K562 (cell line): ENCODE measurements at regions not wholly inside any gene's neighbourhood (a gene's known extent, or its start where the extent isn't known, plus 50 kb on each side); places are given as distances from the start of the nearest gene placed in this dataset.

Source experiments
- ATAC-seq: fragments of 200-7000 bp; cut with Tn5 transposase; 3 replicates; pipeline ENCODE4 v1.9.1; 2020; ENCODE audit warnings: moderate library complexity
- BruUV-seq: library from RNA; stranded (reverse); fragments of 400-500 nt; replicated peaks from 2 replicates; lab custom pipeline; 2021; lab: Mats Ljungman, UMichigan
- CTCF ChIA-PET: fragments of 300-600 bp; formaldehyde crosslinking; extraction: SDS; loops from one replicate; lab custom pipeline; 2021; ENCODE audit warnings: low intra/inter-chr PET ratio; lab: Yijun Ruan, JAX
- POLR2A ChIA-PET: fragments of 300-600, 350-650 bp; sonication (Branson Sonifier 250); formaldehyde crosslinking; extraction: SDS; loops from one replicate; lab custom pipeline; 2021; ENCODE audit warnings: antibody characterized with exemption, inconsistent platforms; lab: Yijun Ruan, JAX
- DNase-seq, 4 experiments: peaks; one replicate each; pipeline versions ENCODE4 v3.0.0 to v3.0.0-alpha.2; 2011 to 2018; ENCODE audit warnings: low spot score in 3 of 4, mixed read lengths in 3 of 4; ENCODE audit errors: extremely low read depth in 1 of 4
- FAIRE-seq: peaks from 2 replicates; lab custom pipeline; 2011; peaks lifted over from hg19 to GRCh38; lab: Jason Lieb, UNC
- H2AFZ ChIP-seq: 2 replicates; pipeline ENCODE4 v1.6.0; 2011; ENCODE audit warnings: low read depth, low read length, control low read depth, inconsistent platforms
- H3K27ac ChIP-seq: fragments of 200-600 bp; 3 replicates; pipeline ENCODE4 v1.8.0; 2011; ENCODE audit warnings: low read depth, mild to moderate bottlenecking, control low read depth, inconsistent platforms, low read length, moderate library complexity, mixed read lengths; ENCODE audit errors: extremely low read depth
- H3K27me3 ChIP-seq, 2 experiments: fragments of 300-600 bp in 1 of 2; 2 replicates in 1 of 2; 3 replicates in 1 of 2; pipeline versions ENCODE4 v1.6.0 to v1.8.0; 2011; ENCODE audit warnings: inconsistent platforms in 2 of 2, low read length in 2 of 2, mild to moderate bottlenecking in 1 of 2, mixed read lengths in 1 of 2, moderate library complexity in 1 of 2; ENCODE audit not compliant: control insufficient read depth in 2 of 2, insufficient read depth in 2 of 2
- H3K36me3 ChIP-seq: fragments of 300-600 bp; 3 replicates; pipeline ENCODE4 v1.8.0; 2011; ENCODE audit warnings: mild to moderate bottlenecking, low read length, inconsistent platforms; ENCODE audit not compliant: control insufficient read depth, insufficient read depth
- H3K4me1 ChIP-seq, 2 experiments: fragments of 200-600 bp in 1 of 2; replicated peaks in 1 of 2; 2 replicates in 1 of 2; 3 replicates in 1 of 2; pipeline versions ENCODE4 v1.5.1 to v1.8.0; 2011; ENCODE audit warnings: inconsistent platforms in 2 of 2, low read length in 2 of 2, mild to moderate bottlenecking in 1 of 2, mixed read lengths in 1 of 2, moderate library complexity in 1 of 2; ENCODE audit not compliant: control insufficient read depth in 2 of 2, insufficient read depth in 2 of 2
- H3K4me2 ChIP-seq: 2 replicates; pipeline ENCODE4 v1.6.1; 2011; ENCODE audit warnings: low read length, control low read depth, inconsistent platforms, mixed read lengths; ENCODE audit not compliant: insufficient read depth
- H3K4me3 ChIP-seq: fragments of 200-600 bp; sonication (generic), shearing (Covaris generic); 2 replicates; pipeline ENCODE4 v1.5.1; 2016; ENCODE audit warnings: control low read depth, inconsistent platforms
- H3K79me2 ChIP-seq: fragments of 200-600 bp; 3 replicates; pipeline ENCODE4 v1.8.0; 2011; ENCODE audit warnings: low read length, inconsistent platforms; ENCODE audit not compliant: control insufficient read depth, insufficient read depth
- H3K9ac ChIP-seq, 2 experiments: 2 replicates each; pipeline versions ENCODE4 v1.6.0 to v1.6.1; 2011; ENCODE audit warnings: low read depth in 2 of 2, low read length in 2 of 2, control low read depth in 1 of 2, inconsistent platforms in 1 of 2, mild to moderate bottlenecking in 1 of 2, mixed read lengths in 1 of 2; ENCODE audit not compliant: insufficient read depth in 1 of 2
- H3K9me1 ChIP-seq: one replicate; pipeline ENCODE4 v1.6.0; 2011; ENCODE audit warnings: inconsistent platforms, mild to moderate bottlenecking, low read length, moderate library complexity; ENCODE audit not compliant: control insufficient read depth, insufficient read depth
- H3K9me3 ChIP-seq: replicated peaks from 2 replicates; pipeline ENCODE4 v1.5.1; 2011; ENCODE audit warnings: low read depth, low read length, inconsistent platforms; ENCODE audit not compliant: control insufficient read depth, insufficient read depth
- H4K20me1 ChIP-seq: replicated peaks from 2 replicates; pipeline ENCODE4 v1.6.1; 2011; ENCODE audit warnings: low read length, inconsistent platforms, mixed read lengths; ENCODE audit not compliant: control insufficient read depth, insufficient read depth
- BRCA1 ChIP-seq, 2 experiments: fragments of 450-650 bp in 1 of 2; sonication (generic) in 1 of 2; formaldehyde crosslinking in 1 of 2; IDR thresholded peaks; 2 replicates each; pipeline versions ENCODE4 v1.5.0 to v1.6.1; 2017 to 2020; ENCODE audit warnings: mild to moderate bottlenecking in 1 of 2, missing genetic modification reagents in 1 of 2
- CBX1 ChIP-seq: sonication (generic); IDR thresholded peaks from 2 replicates; pipeline ENCODE4 v1.6.1; 2016; ENCODE audit warnings: antibody characterized with exemption, low read depth, mild to moderate bottlenecking
- FOXJ3 ChIP-seq: sonication (generic); formaldehyde crosslinking; IDR thresholded peaks from 2 replicates; pipeline ENCODE4 v1.4.0; 2020; ENCODE audit warnings: mild to moderate bottlenecking, missing genetic modification reagents
- GATAD2B ChIP-seq: fragments of 450-650 bp; IDR thresholded peaks from 2 replicates; pipeline ENCODE4 v1.6.1; 2017; ENCODE audit warnings: mild to moderate bottlenecking, borderline replicate concordance
- MCM5 ChIP-seq: fragments of 450-650 bp; IDR thresholded peaks from 2 replicates; pipeline ENCODE4 v1.6.1; 2016; ENCODE audit warnings: low read depth
- PPARD ChIP-seq: fragments of 250-450 bp; sonication (Bioruptor Pico); IDR thresholded peaks from 2 replicates; pipeline ENCODE4 v1.8.0; 2022; ENCODE audit warnings: inconsistent platforms, mild to moderate bottlenecking, moderate library complexity
- RNF2 ChIP-seq: sonication (generic); IDR thresholded peaks from 2 replicates; pipeline ENCODE4 v1.6.1; 2016
- TCF15 ChIP-seq: fragments of 250-450 bp; sonication (Bioruptor Pico); IDR thresholded peaks from 2 replicates; pipeline ENCODE4 v1.8.0; 2022; ENCODE audit warnings: moderate library complexity, mild to moderate bottlenecking, inconsistent platforms
- TFAP4 ChIP-seq: sonication (generic); formaldehyde crosslinking; IDR thresholded peaks from 2 replicates; pipeline ENCODE4 v1.8.0; 2022; ENCODE audit warnings: missing genetic modification reagents, mild to moderate bottlenecking, moderate library complexity, borderline replicate concordance
- ZFP91 ChIP-seq: sonication (generic); formaldehyde crosslinking; IDR thresholded peaks from 2 replicates; pipeline ENCODE4 v1.8.0; 2022; ENCODE audit warnings: mild to moderate bottlenecking, missing genetic modification reagents
- ZKSCAN8 ChIP-seq: fragments of 200-800 bp; sonication (Bioruptor generic); IDR thresholded peaks from 2 replicates; pipeline ENCODE4 v1.6.1; 2016; ENCODE audit warnings: missing genetic modification characterization, missing compliant biosample characterization
- ZNF175 ChIP-seq: fragments of 200-800 bp; sonication (Bioruptor generic); IDR thresholded peaks from 2 replicates; pipeline ENCODE4 v1.6.1; 2016; ENCODE audit warnings: low read depth, mild to moderate bottlenecking, missing genetic modification characterization, missing compliant biosample characterization
- ZNF384 ChIP-seq: IDR thresholded peaks from 2 replicates; pipeline ENCODE4 v1.6.1; 2012; ENCODE audit warnings: low read depth, low read length, improper control_type of control experiment
- ZNF584 ChIP-seq: fragments of 200-800 bp; sonication (Bioruptor generic); IDR thresholded peaks from 2 replicates; pipeline ENCODE4 v1.6.1; 2016; ENCODE audit warnings: low read depth, mild to moderate bottlenecking, missing genetic modification characterization, missing compliant biosample characterization
- ZNF699 ChIP-seq: fragments of 250-450 bp; sonication (Bioruptor Pico); IDR thresholded peaks from 2 replicates; pipeline ENCODE4 v1.8.0; 2021; ENCODE audit warnings: mild to moderate bottlenecking, moderate library complexity; ENCODE audit not compliant: insufficient replicate concordance
- ZNF778 ChIP-seq: fragments of 450-650 bp; formaldehyde crosslinking; IDR thresholded peaks from 2 replicates; pipeline ENCODE4 v1.4.0; 2020; ENCODE audit warnings: mild to moderate bottlenecking, moderate library complexity
- ZNF785 ChIP-seq: fragments of 250-450 bp; sonication (Bioruptor Pico); IDR thresholded peaks from 2 replicates; pipeline ENCODE4 v1.4.0; 2020; ENCODE audit warnings: mild to moderate bottlenecking
- WGBS: fragments of 100-300 bp; shearing (Covaris generic); methylation state at CpG from one replicate; pipeline ENCODE4 v1.1.6; 2016; ENCODE audit warnings: low coverage, mixed read lengths; ENCODE audit not compliant: insufficient coverage; ENCODE audit errors: missing lambda C conversion rate; 5-methylcytosine and 5-hydroxymethylcytosine counted together
- in situ Hi-C: fragments of 300-500 bp; cut with MboI; formaldehyde crosslinking; loops from 4 replicates; pipeline ENCODE4 v1.15.0; 2018; ENCODE audit warnings: inconsistent platforms, mixed read lengths
- intact Hi-C: fragments of 100-400 bp; cut with micrococcal nuclease; formaldehyde crosslinking; loops from 2 replicates; pipeline ENCODE4 v1.14.2; 2022

- POLR2A ChIA-PET: interaction anchor here (1.5 kb wide), 1 partner anchor 11 kb away, joined by 4 read pairs; no protein-coding TSS in a partner anchor
- H3K36me3 ChIP-seq: no peaks in the 10 kb centered on the region
- H3K27ac ChIP-seq: no peak overlapping the region
- no peaks in the 10 kb centered on the region for H3K9me3 ChIP-seq
- H3K4me2 ChIP-seq: no peak overlapping the region
- peaks cover 0 to 12% of the 10 kb centered on the region in 2 experiments; a peak in 2 of 5 replicates for H3K4me1 ChIP-seq
- H3K4me3 ChIP-seq: no peak overlapping the region
- intact Hi-C loops: no loop called here
- DNase-seq (no peak), FAIRE-seq (no peak), ATAC-seq (no peak)
- in situ Hi-C loops: no loop called here
- 63% methylated on average over 2 of the region's 2 CpGs for WGBS
- no peaks in the 10 kb centered on the region for H3K27me3 ChIP-seq
- no peaks in the 10 kb centered on the region for H4K20me1 ChIP-seq
- no peaks in the 10 kb centered on the region for H3K9me1 ChIP-seq
- CTCF ChIA-PET: no interaction called here
- no peak overlapping the region for H2AFZ ChIP-seq
- BruUV-seq: no TSS peak
- no peaks in the 10 kb centered on the region for H3K79me2 ChIP-seq
- no peak overlapping the region for H3K9ac ChIP-seq
- TF ChIP-seq GATAD2B (no peak), MCM5 (no peak), PPARD (CRISPR knock-in tag) (no peak), TFAP4 (CRISPR knock-in tag) (no peak), ZKSCAN8 (no peak), RNF2 (no peak), ZNF778 (CRISPR knock-in tag) (no peak), BRCA1 (IDR thresholded peaks at IDR 0.05) (no peak), BRCA1 (CRISPR knock-in tag; IDR thresholded peaks at IDR 0.05) (no peak), ZNF384 (no peak), FOXJ3 (CRISPR knock-in tag) (no peak), ZFP91 (no peak), CBX1 (no peak), TCF15 (no peak), ZNF584 (CRISPR knock-in tag) (no peak), ZNF175 (CRISPR knock-in tag) (no peak), ZNF699 (no peak), ZNF785 (CRISPR knock-in tag) (no peak)
These were observed 416.8 kb downstream of the ETNK1 start for GRCh38 chr12:23041774-23042173.
